Vagina (tissue), 2 donors: ENCODE measurements at regions not wholly inside any gene's neighbourhood (a gene's known extent, or its start where the extent isn't known, plus 50 kb on each side); places are given as distances from the start of the nearest gene placed in this dataset.

Experiments
- DNase-seq, 2 donors: peaks; one replicate each; pipeline ENCODE4 v3.0.0-alpha.2; 2017; ENCODE audit errors: extremely low spot score in 2 of 2
- H3K27ac ChIP-seq: fragments of 200-600 bp; sonication (generic); one replicate; pipeline ENCODE4 v1.5.1; 2019
- H3K27me3 ChIP-seq: fragments of 200-600 bp; sonication (generic); one replicate; pipeline ENCODE4 v1.5.1; 2019
- H3K36me3 ChIP-seq, 2 donors: fragments of 200-600 bp; sonication (generic); one replicate each; pipeline ENCODE4 v1.5.1; 2017 to 2019
- H3K4me1 ChIP-seq: fragments of 200-600 bp; sonication (generic); one replicate; pipeline ENCODE4 v1.5.1; 2019
- H3K4me3 ChIP-seq, 2 donors: fragments of 200-600 bp; sonication (generic); 1 replicate in 1 of 2; 2 replicates in 1 of 2; pipeline ENCODE4 v1.5.1; 2016 to 2019
- H3K9me3 ChIP-seq: fragments of 200-600 bp; sonication (generic); one replicate; pipeline ENCODE4 v1.5.1; 2019
- POLR2A ChIP-seq, 2 donors: fragments of 450-650 bp; IDR thresholded peaks; one replicate each; pipeline ENCODE4 v1.6.1; 2017; ENCODE audit warnings: antibody characterized with exemption in 2 of 2, mild to moderate bottlenecking in 2 of 2, moderate library complexity in 2 of 2
- POLR2AphosphoS5 ChIP-seq, 2 donors: sonication (generic); formaldehyde crosslinking; IDR thresholded peaks; one replicate each; pipeline ENCODE4 v1.9.0; 2017; ENCODE audit warnings: antibody characterized with exemption in 2 of 2, mild to moderate bottlenecking in 2 of 2, low read depth in 1 of 2; ENCODE audit not compliant: insufficient read depth in 1 of 2
- intact Hi-C: fragments of 100-400 bp; cut with DNase I; formaldehyde crosslinking; loops from one replicate; pipeline ENCODE4 v1.15.1; 2023
- TF ChIP-seq, protein P1 (sequence below), 3 experiments: fragments of 450-650 bp in 2 of 3; fragments of 200-600 bp in 1 of 3; sonication (generic) in 1 of 3; IDR thresholded peaks; one replicate each; pipeline ENCODE4 v1.5.1; 2017 to 2019; ENCODE audit warnings: antibody characterized with exemption in 3 of 3, mild to moderate bottlenecking in 2 of 3, moderate library complexity in 2 of 3

DNA sequence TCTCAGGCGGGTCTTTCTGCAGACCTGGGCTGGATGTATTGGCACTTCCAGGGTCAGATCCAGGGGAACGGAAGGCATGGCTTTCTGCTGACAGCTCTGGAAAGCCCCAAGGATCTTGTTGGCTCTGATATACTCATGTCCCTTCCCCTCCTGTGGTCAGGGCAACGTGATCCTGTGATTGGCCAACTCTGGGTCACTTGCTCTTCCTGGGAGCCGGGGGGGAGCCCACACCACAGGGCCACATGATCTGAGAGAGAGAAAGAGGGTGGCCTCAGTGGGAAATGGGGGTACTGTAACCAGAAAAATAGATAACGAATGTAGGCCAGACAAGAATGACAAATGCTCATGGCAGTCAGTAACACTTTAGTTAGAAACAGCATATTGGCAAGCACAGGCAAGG lies 223.0 kb downstream of the NFATC2 start:
- no peaks in the 10 kb centered on the region for H3K4me1 ChIP-seq
- no peaks in the 10 kb centered on the region for H3K27me3 ChIP-seq
- DNase-seq = no peak
- H3K4me3 ChIP-seq = no peak overlapping the region
- H3K27ac ChIP-seq = no peak overlapping the region
- intact Hi-C loops = no loop called here
- no peaks in the 10 kb centered on the region for H3K36me3 ChIP-seq
- TF ChIP-seq POLR2A (IDR thresholded peaks at IDR 0.05) (no peak), POLR2AphosphoS5 (IDR thresholded peaks at IDR 0.05; ENCODE audit: insufficient read depth in 1 of 2, low read depth in 1 of 2) (no peak)
- TF ChIP-seq, protein P1, sequence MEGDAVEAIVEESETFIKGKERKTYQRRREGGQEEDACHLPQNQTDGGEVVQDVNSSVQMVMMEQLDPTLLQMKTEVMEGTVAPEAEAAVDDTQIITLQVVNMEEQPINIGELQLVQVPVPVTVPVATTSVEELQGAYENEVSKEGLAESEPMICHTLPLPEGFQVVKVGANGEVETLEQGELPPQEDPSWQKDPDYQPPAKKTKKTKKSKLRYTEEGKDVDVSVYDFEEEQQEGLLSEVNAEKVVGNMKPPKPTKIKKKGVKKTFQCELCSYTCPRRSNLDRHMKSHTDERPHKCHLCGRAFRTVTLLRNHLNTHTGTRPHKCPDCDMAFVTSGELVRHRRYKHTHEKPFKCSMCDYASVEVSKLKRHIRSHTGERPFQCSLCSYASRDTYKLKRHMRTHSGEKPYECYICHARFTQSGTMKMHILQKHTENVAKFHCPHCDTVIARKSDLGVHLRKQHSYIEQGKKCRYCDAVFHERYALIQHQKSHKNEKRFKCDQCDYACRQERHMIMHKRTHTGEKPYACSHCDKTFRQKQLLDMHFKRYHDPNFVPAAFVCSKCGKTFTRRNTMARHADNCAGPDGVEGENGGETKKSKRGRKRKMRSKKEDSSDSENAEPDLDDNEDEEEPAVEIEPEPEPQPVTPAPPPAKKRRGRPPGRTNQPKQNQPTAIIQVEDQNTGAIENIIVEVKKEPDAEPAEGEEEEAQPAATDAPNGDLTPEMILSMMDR (IDR thresholded peaks at IDR 0.05) = no peak
- H3K9me3 ChIP-seq = no peaks in the 10 kb centered on the region

DNA sequence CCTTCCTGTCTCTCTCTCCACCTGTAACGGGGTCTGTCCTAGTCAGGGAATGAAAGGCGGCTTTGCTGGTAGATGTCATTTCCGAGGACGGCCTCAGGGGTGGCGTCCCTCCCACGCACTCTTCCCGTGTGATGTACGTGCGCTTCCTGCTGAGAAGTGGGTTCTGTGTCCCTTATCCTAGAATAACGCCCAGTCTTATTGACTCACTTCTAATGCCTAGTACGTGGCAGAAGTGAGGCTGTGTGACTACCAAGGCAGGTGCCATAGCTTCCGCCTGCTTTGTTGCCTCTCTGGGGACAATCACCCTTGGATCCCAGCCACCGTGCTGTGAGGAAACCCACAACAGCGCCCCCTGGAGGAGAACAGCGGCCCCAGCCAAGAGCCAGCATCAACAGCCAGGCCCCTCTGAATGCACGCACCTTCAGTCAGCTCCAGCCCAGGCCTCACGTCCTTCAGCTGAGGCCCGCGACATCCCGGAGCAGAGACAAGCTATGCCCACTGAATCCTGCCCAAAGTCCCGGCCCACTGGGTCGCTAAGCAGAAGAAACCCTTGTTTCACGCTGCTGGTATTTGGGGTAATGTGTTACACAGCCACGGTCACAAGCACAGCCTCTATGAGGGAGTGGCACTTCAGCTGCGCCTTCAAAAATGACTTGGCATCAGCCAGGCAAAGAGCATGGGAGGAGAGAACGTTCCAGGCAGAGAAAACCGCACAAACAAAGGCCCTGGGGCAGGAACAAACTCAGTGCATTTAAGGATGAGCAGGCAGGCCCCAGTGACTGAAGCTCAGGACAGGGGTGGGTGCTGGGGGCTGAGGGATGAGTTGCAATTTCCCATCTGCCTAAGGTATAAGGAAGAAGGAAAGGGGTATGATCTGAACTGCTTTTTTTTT lies 224.2 kb downstream of the NFATC2 start:
- intact Hi-C loops = no loop called here
- Histone ChIP-seq H3K4me3 (no peak overlapping the region), H3K27ac (no peak overlapping the region), H3K36me3 (no peaks in the 10 kb centered on the region), H3K9me3 (no peaks in the 10 kb centered on the region), H3K27me3 (no peaks in the 10 kb centered on the region), H3K4me1 (no peaks in the 10 kb centered on the region)
- DNase-seq = no peak
- TF ChIP-seq POLR2AphosphoS5 (IDR thresholded peaks at IDR 0.05; ENCODE audit: insufficient read depth in 1 of 2, low read depth in 1 of 2) = no peak
- no peak for TF ChIP-seq POLR2A (IDR thresholded peaks at IDR 0.05)
- TF ChIP-seq, protein P1 (IDR thresholded peaks at IDR 0.05) = no peak

DNA sequence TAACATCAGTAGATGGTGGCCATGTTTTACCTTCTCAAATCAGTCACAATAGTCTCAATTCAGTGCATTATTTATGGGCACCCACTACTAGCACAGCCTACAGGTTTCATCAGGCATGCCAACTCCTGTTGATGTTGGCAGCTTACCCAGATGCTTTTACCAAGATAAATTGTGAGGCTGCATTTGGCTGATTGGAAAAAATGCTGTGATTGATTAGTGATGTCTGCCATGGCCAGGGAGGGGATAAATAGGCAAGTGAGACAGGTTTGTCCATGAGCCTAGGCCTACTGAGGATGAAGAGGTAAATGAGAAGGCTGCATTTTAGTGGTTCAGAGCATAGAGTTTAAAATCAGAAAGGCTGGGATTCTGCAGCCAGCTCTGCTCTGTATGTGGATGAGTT lies 227.1 kb downstream of the NFATC2 start:
- no peak overlapping the region for H3K4me3 ChIP-seq
- no peaks in the 10 kb centered on the region for H3K27me3 ChIP-seq
- no peaks in the 10 kb centered on the region for H3K36me3 ChIP-seq
- H3K4me1 ChIP-seq = no peaks in the 10 kb centered on the region
- intact Hi-C loops = no loop called here
- no peak overlapping the region for H3K27ac ChIP-seq
- TF ChIP-seq, protein P1 (IDR thresholded peaks at IDR 0.05) = no peak
- TF ChIP-seq POLR2AphosphoS5 (IDR thresholded peaks at IDR 0.05; ENCODE audit: insufficient read depth in 1 of 2, low read depth in 1 of 2) = no peak
- H3K9me3 ChIP-seq = no peaks in the 10 kb centered on the region
- no peak for DNase-seq

DNA sequence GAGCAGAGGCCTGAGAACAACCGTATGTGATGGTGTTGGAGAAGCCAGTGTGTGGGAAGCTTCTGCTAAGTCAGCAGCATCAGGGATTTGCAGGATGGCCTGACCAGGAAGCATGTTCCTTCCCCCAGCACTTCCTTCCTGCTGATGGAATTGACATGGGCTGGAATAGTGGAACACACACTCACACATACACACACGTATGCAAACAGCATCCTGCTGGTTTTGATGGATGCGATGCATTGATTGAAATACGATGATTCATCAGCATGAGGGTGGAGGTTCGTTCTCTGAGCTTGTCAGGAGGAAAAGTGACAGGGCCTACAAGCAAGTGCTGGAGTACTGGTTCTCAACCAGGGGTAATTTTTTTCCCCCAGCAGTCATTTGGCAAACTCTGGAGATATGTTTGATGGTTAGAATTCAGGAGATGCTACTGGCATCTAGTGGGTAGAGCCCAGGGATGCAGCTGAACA lies 229.1 kb downstream of the NFATC2 start:
- intact Hi-C loops = no loop called here
- TF ChIP-seq, protein P1 (IDR thresholded peaks at IDR 0.05) = no peak
- no peak for TF ChIP-seq POLR2AphosphoS5 (IDR thresholded peaks at IDR 0.05; ENCODE audit: insufficient read depth in 1 of 2, low read depth in 1 of 2)
- TF ChIP-seq POLR2A (IDR thresholded peaks at IDR 0.05) = no peak
- no peaks in the 10 kb centered on the region for H3K9me3 ChIP-seq
- H3K27me3 ChIP-seq = no peaks in the 10 kb centered on the region
- no peaks in the 10 kb centered on the region for H3K36me3 ChIP-seq
- no peaks in the 10 kb centered on the region for H3K4me1 ChIP-seq
- H3K27ac ChIP-seq = no peak overlapping the region
- no peak overlapping the region for H3K4me3 ChIP-seq
- no peak for DNase-seq

DNA sequence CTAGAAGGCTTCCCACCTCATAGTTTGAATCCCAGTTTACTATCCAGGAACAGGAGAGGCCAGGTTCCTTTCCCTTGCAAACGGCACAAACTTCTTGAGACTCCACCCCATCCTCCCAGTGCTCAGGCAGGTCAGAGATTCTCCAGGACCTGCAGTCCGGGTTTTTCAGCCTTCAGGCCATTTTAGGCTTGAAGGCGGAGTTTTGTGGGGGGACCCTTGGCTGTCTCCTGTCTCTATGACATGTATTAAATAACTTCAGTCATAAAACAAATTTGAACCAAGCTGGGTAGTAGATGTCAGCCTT lies 230.1 kb downstream of the NFATC2 start:
- H3K4me1 ChIP-seq = no peaks in the 10 kb centered on the region
- no peaks in the 10 kb centered on the region for H3K9me3 ChIP-seq
- no peak overlapping the region for H3K4me3 ChIP-seq
- intact Hi-C loops = no loop called here
- no peak for DNase-seq
- no peaks in the 10 kb centered on the region for H3K27me3 ChIP-seq
- TF ChIP-seq POLR2AphosphoS5 (IDR thresholded peaks at IDR 0.05; ENCODE audit: insufficient read depth in 1 of 2, low read depth in 1 of 2) (no peak), POLR2A (IDR thresholded peaks at IDR 0.05) (no peak)
- TF ChIP-seq, protein P1 (IDR thresholded peaks at IDR 0.05) = no peak
- H3K27ac ChIP-seq = no peak overlapping the region
- H3K36me3 ChIP-seq = no peaks in the 10 kb centered on the region
